CD4-positive, alpha-beta T cell treated with Interleukin-15 for 1 hour (primary cell): ENCODE measurements at regions not wholly inside any gene's neighbourhood (a gene's known extent, or its start where the extent isn't known, plus 50 kb on each side); places are given as distances from the start of the nearest gene placed in this dataset.
"Not testable (repeated sequence)": the region's sequence is repeated elsewhere in the genome, so short reads cannot be mapped to it uniquely, and the experiment has no call there.

Source experiments
- DNase-seq: peaks from one replicate; pipeline ENCODE4 v3.0.0-alpha.2; 2020

DNA sequence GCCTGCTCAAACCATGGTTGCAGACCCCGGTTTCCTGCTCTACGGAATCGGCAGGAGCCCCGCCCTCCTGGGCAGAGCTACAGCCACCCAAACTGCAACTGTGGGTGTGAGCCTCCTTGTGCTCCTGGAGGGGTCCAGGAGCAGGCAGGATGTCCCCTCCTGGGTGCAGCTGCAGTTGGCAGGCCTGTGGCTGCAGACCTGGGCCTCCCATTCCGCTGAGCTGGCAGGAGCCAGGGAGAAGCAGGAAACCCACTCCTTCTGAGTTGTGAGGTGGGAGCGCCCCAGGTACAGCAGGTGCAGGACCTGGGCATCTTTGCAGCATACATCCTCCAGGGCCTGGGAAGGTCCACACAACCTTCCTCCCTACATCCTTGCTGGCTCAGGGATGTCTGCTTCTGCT lies 578.7 kb upstream of the USP24 start:
- DNase-seq, result no peak

DNA sequence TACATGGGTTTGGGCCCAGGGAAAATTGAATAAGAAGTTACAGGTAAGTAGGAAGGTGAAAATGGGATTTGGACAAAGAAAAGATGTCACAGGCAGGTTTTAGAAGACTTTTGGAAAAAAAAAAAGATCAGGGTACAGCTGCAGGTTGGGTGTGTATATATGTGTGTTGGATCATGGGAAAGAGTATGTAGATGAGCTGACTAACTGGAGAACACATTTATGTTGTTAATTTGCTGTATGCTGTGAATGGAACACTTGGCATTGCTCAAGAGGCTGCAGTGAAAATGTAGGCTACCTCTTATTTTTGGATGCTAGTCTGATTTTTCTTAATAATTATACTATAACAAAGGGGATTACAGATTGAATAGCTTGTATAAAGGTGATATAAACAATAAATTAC lies 577.7 kb upstream of the USP24 start:
- no peak for DNase-seq

DNA sequence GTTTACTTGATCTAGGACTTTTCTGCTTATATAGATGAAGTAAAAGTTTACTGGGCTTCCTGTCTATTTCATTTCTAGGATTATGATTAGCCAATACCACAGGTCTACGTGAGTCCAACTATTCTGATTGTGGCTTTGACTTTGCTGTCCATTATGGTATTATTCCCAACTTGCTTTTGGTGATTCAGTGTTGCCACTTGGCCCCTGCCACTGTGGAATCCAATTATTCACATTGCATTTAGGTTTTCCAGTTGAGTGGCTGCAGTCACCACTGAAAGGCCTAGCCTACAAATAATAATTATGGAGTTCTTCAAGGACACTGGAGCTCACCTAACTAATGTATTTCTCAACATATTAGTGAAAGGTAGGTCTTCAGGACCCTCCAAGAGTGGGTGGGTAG lies 574.3 kb upstream of the USP24 start:
- no peak for DNase-seq

DNA sequence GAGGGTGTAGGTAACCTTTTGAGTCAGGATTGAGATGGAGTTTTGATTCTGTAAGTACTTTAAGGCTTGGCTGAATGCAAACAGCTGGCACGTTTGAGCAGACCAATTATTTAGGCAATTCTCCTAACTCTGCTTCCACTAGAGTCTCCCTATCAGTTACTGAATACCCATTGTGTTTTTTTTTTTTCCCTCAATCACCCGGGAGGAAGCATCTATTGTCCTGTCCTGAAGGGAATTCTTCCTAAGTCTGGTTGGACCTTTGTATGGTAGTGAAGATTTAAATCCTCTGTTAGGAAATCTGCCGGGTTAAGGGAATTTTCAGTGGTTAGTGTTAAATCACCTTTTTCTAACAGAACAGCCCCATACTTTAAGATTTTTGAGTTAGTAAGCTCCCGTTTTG lies 571.2 kb upstream of the USP24 start:
- no peak for DNase-seq

DNA sequence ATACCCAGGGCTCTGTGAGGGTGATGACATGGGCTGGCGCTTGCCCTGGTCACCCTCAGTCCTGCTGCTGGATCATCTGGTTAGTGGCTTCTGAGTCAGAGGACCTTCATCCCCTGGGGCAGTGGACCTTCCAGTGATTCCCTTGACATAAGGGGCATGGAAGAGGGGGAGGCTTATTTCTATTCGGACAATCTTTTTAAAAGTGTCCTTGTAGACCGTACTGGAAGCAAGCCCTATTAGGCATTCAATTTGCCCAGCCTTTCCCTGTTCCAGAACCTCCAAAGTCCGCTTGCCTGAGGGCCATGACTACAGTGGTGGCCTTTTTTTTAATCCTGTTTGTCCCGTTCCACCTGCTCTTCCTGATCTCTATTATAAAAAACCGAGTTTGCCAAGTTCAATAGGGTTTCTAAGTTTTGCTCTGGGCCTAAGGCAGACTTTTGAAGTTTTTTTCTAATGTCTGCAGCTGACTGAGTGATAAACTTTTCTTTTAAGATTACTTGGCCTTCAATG lies 569.8 kb upstream of the USP24 start:
- DNase-seq, result not testable (repeated sequence)

DNA sequence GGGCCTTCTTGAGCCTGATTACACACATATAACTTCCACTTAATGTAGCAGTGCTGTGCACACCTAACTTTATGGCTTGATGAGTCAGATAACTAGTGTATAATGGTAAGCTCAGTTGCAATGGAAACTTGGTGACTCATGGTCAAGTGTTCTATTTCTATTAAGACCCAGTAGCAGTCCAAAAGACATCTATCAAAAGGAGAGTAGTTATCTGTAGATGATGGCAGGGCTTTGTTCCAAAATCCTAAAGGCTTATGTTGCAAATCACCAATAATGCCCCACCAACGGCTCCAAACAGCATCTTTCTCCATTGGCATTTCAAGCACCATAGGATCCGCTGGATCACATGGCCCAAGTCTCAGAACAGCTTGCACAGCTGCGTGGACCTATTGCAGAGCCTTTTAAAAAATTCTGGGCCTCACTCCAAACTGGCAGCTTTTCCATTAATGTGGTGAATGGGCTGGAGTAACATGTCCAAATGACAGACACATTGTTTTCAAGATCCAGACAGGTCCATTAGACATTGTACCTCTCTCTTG lies 566.8 kb upstream of the USP24 start:
- DNase-seq, result no peak

DNA sequence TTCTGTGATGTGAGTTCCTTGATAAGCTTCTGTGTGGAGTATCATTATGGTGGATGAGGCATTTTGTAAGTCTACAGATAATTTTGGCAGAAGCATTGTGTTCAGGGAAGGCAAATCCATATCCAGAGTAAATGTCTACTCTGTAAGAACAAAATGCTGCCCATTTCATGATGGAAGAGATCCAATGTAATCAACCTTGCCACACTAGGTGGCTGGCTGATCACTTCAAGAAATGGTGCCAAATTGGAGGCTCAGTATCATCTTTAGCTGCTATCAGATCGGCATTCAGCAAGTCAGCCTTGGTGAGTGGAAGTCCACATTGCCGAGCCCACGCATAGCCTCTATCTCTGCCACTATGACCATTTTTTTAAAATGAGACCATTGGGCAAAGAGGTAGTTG lies 565.8 kb upstream of the USP24 start:
- DNase-seq, result no peak

DNA sequence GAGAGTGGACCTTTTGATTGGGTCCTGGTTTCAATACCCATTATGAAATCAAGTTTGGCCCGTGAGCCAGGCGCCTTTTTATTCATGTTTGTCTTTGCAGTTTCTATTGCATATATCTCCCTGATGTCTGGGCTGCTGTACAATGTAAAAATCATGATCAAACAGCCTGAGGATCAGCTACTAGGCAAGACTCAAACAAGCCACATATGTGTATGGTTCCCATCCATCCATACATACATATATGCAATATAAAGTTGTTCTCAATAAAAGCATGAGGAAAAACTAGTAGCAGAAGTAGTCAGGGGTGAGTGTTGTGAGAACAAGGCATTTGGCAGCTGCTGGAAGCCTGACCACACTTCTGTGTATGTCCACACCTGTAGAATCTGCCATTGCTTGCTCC lies 562.4 kb upstream of the USP24 start:
- DNase-seq, result no peak

DNA sequence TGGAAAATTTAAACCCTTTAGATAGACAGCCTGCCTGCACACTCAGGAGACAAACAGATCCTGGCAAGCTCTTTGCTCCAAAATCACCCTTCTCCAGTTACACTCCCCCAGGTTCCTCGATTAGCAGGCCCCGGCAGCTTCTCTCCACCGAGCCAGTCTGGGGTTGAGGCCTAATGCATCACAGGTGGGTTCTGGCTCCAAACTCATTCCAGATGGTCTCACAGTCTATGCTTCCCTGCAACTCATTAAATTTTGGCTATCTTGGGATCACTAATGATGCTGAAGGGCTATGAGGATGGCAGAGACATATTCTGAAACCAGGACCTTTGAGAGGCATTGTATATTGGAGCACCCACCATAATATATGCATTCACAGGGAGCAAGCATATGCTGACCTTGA lies 559.8 kb upstream of the USP24 start:
- DNase-seq, result no peak

DNA sequence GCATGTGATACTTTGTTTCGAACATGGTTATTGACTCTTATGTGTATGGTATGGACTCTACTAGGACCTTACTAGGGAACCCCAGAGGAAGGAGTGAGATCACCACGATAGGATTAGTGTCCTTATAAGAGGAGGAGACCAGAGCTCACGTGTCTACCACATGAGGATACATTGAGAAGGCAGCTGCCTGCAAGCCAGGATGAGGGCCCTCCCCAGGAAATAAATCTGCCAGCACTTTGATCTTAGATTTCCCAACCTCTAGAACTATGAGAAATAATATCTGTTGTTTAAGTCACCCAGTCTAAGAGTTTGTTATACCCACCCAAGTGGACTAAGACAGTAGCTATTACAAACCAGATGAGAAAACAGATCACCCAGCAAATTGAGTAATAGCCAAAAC lies 559.3 kb upstream of the USP24 start:
- DNase-seq, result no peak

DNA sequence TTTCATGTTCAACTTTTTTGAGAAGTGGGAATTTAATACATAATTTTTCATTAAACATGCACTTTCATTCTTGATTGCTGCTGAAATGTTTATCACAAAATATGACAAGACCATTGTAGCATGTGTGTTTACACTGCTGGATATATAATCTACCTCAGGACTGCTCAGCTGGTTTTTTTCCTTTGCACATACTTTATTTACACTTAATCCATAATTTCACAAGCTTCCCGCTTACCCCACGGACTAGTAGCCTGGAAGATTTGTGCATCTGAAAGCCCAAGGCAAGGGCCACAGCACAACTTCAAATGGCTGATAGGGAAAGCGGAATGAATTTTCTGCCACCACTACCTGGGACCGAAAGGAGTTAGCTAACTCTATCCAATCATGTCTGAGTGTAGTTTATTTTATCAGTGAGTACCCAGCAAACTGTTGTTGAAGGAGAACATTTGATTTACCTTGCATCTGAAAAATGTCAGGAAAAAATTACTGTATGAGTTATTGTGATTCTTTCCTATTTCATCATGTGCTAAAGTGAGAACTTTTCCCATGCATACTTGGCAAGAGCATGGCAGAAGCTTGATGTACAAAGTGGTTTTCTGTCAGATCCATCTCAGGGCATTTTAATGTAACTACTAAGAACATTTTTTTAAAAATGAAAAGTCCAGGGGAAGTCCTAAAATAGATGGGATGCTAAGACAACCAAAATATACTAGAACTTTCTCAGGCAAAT lies 558.2 kb upstream of the USP24 start:
- no peak for DNase-seq

DNA sequence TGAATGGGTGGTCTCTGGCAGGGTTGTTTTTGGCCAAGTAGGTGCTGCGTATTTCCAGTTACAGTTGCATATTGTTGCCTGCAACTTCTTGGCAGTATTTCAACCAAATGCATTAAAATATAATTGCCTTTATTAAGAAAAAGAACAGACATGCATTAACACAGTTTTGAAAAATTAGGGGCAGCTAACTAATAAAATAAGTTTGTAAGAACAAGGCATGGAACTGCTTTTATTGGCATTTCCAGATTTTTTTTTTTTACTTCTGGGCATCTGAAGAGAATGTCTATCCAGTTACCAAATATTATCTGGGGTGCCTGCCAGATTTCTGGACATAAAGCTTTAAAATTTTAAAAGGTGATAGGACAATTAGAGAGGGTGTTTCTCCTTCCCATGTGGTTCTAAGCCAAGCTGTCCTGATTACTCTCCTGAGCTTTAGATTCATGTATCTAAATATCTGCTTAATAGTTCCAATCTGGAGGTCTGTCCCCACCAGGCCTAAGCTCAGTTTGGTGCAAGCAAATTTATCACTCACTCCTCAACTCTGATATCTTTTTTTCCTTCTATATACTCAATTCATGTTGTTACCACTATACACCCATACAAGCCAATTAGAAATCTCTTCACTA lies 553.3 kb upstream of the USP24 start:
- DNase-seq, result no peak

DNA sequence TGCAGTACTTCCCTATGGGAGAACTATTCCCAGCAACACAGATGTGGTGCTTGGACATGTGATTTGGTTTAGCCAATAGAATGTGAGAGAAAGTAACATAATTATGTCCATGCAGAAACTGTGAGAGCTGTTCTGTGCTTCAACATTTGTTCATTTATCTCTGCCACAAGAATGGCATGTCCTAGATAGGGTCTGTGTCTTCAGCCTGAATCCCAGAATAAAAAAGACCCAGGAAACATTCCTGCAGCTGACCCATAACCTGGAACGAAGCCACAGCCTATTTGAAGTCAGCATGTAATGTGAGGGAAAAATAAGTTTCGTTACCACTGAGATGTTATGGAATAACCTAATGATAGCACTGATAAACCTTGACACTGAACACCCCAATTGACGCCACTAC lies 552.0 kb upstream of the USP24 start:
- no peak for DNase-seq

DNA sequence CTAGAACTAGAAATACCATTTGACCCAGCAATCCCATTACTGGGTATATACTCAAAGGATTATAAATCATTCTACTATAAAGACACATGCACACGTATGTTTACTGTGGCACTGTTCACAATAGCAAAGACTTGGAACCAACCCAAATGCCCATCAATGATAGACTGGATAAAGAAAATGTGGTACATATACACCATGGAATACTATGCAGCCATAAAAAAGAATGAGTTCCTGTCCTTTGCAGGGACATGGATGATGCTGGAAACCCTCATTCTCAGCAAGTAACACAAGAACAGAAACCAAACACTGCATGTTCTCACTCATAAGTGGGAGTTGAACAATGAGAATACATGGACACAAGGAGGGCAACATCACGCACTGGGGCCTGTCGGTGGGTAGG lies 550.3 kb upstream of the USP24 start:
- not testable (repeated sequence) for DNase-seq

DNA sequence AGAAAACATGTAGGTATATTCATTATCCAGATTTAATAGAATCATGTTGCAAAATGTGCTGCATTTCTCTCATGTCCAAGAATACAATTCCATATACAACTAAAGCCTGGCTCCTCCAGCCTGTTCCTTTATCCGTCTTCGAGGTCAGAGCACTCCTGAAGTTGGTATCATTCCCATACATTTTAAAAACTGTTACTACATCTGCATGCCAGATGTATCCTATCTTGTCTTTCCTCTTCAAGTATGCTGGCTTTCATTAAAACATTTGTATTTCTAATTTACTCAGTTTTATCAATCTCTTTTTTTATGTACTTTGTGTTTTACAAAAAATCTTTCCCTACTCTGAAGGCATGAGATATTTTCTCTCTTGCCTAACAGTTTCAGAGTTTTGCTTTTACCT lies 536.6 kb upstream of the USP24 start:
- no peak for DNase-seq

DNA sequence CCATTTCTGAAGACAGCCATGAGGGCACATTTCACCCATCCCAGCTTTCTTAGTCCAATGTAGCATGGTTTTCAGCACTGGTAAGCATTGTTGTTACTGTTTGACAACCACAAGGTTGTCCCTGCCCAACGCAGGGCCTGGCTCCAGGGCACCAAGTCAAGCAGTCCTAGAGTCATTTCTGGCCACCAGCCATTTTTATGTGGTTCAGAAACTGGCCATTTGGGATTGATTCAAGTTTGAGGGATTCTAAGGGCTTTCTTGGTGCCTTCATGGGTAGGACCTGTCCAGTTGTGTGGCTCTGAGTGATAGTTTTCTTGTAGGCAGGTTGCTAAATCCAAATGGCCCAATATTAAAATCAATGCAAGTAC lies 535.4 kb upstream of the USP24 start:
- DNase-seq, result no peak

DNA sequence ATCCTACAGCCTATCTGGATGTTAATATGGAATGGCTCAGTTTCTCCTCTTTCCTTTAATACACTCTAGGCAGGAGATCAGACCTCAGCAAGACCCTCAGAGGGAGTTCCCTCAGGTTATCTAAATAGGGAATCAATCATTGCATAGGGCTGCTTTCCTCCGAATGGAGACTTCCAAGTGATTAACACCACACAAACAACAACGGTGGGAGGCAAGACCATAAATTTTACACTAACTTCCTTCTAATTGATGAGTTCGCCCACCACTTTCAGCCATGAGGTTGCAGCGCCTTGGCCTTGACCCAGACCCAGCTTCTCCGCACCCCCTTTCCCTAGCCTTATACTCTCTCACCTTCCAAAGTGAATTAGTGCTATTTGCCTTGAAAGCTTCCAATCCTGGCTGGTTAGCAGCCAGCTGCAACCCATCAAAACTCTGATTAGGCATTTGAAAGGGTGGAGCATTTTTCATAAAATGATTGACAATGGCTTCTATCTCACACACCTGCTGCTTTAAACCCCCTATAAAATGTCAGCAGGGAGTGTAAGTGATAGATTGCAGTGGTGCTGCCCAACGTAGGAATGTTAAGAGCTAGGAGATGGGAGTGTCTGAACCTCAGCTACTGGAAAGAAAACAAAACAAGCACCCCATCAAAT lies 534.9 kb upstream of the USP24 start:
- no peak for DNase-seq

DNA sequence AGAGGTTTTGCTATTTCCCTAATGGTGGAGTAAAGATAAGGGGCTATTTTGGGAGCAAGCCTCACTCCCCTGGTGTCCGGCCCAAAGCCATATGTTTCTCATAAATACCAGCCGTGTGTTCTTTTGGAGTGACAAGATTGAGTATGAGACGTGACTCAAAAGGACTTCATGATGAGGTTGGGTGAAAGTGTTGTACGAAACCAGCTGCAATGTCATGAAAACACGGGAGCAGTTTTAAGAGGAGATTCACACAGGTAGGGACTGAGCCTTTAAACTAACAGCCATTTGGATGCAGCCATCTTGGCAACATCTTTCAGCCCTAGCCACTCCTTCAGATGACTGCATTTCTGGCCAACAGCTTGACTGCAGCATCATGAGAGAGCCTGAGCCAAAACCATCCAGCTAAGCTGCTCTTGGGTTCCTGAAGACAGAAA lies 532.3 kb upstream of the USP24 start:
- DNase-seq, result no peak

DNA sequence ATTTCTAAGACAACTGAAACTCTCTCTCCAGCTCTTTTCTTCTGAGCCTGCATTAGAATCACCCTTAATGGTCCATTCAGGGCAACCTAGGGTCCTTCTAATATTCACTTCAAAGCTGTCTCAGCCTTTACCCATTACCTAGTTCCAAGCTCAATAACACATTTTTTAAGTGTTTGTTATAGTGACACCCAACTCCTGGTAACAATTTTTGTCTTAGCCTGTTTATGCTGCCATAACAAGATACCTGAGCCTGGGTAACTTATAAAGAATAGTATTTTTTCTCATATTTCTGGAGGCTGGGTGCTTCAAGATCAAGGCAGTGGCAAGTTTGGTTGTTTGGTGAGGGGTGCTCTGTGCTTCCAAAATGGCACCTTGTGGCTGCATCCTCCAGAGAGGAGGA lies 531.5 kb upstream of the USP24 start:
- no peak for DNase-seq

DNA sequence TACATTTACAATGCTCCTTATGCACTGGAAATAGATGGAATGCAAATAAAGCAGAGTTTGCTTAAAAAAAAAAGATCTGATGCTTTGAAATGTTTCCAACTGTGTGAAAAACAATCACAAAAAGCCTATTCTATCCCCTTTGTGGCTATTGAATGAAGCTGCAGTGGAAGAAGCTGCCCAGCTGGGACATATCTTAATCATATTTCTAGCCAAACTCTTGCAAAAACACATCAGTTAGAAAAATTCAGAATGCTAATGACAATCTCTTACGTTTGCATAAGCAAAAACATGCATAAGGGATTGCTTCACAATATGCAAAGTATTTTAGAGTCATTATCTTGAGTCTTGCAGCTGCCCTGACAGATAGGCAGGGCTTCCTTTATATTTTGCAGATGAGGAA lies 526.4 kb upstream of the USP24 start:
- DNase-seq, result no peak

DNA sequence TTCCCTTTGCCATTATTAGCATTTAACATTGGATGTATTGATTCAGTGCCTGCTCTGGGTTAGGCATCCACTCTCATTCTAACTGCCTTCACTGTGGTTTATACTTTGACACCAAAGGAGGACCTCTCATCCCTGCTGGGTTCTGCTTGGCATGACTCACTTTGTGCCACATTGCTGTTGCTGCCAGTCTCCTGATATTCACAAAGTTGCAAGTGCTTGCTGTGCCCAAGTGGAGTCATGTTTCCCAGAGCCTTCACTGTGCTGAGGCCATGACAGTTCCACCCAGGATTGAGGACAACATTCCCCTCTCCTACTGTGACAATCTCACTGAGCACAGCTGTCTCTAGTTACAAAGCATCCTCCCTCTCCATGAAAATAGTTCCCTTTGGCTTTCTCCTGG lies 519.9 kb upstream of the USP24 start:
- DNase-seq, result no peak

DNA sequence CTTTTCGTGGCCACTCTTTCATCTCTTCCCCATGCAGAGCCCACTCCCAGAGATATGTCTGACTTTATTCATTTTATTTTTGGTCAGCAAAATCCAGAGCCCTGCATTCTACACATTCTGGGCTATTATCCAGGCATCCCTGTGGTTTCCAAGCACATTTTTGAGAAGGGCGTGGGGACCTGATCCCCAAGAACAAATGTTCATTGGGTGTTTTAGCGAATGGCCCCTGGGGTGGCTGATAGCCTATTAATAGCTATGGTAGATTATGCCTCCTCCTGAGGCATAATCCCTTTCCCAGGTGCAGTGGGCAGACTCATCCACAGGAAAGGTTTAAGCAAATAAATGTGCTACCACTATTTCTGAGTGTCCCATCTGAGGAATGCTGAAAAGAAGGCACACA lies 511.8 kb upstream of the USP24 start:
- no peak for DNase-seq

DNA sequence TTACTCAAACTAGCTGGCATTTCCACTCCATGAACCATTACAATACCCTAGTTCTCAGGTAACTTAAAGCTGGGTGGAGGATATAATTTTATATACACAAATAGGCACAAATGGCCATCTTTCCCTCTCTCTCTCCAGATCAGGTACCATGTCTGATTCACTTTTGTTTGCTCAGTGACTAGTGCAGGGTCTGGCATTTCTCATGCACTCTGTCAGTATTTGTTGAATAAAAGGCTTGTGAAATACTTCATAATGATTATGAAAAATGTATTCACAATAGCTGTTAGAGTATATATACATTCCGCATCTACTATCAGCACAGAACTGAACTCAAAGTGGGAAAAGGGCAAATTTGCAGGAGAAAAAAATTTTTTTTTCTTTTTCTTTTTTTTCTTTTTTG lies 510.2 kb upstream of the USP24 start:
- no peak for DNase-seq
